Testis (tissue), 2 donors: ENCODE measurements at regions not wholly inside any gene's neighbourhood (a gene's known extent, or its start where the extent isn't known, plus 50 kb on each side); places are given as distances from the start of the nearest gene placed in this dataset.

Experiments
- POLR2A ChIP-seq: fragments of 450-650 bp; IDR thresholded peaks from one replicate; pipeline ENCODE4 v1.6.1; 2017; ENCODE audit warnings: antibody characterized with exemption, mild to moderate bottlenecking, moderate library complexity
- TF ChIP-seq, protein P1 (sequence below), 3 experiments: fragments of 450-650 bp in 2 of 3; fragments of 200-600 bp in 1 of 3; sonication (generic) in 1 of 3; IDR thresholded peaks; one replicate each; pipeline ENCODE4 v1.5.1; 2016 to 2019; ENCODE audit warnings: antibody characterized with exemption in 3 of 3, mild to moderate bottlenecking in 2 of 3, moderate library complexity in 1 of 3

DNA sequence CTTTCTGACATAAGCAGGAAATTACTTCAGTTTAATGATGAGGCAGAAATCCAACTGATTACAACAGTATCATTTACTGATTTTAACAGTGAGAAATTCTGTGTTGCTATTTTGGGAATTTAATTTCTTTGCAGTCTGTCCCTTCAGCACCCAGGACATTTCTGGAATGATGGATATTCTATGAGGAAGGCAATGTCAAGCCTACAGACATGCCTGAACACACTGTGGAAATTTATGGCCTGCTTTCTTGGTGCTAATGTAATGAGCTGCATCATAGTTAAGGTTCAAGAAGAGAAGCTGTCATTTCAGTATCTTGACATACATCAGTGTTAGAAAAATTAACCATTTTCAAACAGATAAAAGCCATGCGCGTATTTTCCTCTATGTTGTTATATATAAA is 87.7 kb downstream of the SLITRK1 start:
- no peak for TF ChIP-seq POLR2A
- TF ChIP-seq, protein P1, sequence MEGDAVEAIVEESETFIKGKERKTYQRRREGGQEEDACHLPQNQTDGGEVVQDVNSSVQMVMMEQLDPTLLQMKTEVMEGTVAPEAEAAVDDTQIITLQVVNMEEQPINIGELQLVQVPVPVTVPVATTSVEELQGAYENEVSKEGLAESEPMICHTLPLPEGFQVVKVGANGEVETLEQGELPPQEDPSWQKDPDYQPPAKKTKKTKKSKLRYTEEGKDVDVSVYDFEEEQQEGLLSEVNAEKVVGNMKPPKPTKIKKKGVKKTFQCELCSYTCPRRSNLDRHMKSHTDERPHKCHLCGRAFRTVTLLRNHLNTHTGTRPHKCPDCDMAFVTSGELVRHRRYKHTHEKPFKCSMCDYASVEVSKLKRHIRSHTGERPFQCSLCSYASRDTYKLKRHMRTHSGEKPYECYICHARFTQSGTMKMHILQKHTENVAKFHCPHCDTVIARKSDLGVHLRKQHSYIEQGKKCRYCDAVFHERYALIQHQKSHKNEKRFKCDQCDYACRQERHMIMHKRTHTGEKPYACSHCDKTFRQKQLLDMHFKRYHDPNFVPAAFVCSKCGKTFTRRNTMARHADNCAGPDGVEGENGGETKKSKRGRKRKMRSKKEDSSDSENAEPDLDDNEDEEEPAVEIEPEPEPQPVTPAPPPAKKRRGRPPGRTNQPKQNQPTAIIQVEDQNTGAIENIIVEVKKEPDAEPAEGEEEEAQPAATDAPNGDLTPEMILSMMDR (IDR thresholded peaks at IDR 0.05) = no peak
